GM10248 (cell line): ENCODE measurements at regions not wholly inside any gene's neighbourhood (a gene's known extent, or its start where the extent isn't known, plus 50 kb on each side); places are given as distances from the start of the nearest gene placed in this dataset.

ENCODE experiments used
- CTCF ChIA-PET: fragments of 300-600 bp; sonication (Branson Sonifier 250); formaldehyde crosslinking; extraction: SDS; loops from one replicate; lab custom pipeline; 2021; ENCODE audit warnings: antibody characterized with exemption; lab: Yijun Ruan, JAX
- POLR2A ChIA-PET: fragments of 350-650 bp; sonication (Branson Sonifier 250); formaldehyde crosslinking; extraction: SDS; loops from one replicate; lab custom pipeline; 2020; ENCODE audit warnings: antibody characterized with exemption; lab: Yijun Ruan, JAX
- DNase-seq: peaks from one replicate; pipeline ENCODE4 v3.0.0; 2012; ENCODE audit errors: extremely low spot score
- TF ChIP-seq, protein P1 (sequence below): IDR thresholded peaks from 2 replicates; pipeline ENCODE4 v1.5.1; 2012; ENCODE audit warnings: mild to moderate bottlenecking, low read depth; ENCODE audit errors: extremely low read depth, missing control alignments, control extremely low read depth

- TF ChIP-seq, protein P1, sequence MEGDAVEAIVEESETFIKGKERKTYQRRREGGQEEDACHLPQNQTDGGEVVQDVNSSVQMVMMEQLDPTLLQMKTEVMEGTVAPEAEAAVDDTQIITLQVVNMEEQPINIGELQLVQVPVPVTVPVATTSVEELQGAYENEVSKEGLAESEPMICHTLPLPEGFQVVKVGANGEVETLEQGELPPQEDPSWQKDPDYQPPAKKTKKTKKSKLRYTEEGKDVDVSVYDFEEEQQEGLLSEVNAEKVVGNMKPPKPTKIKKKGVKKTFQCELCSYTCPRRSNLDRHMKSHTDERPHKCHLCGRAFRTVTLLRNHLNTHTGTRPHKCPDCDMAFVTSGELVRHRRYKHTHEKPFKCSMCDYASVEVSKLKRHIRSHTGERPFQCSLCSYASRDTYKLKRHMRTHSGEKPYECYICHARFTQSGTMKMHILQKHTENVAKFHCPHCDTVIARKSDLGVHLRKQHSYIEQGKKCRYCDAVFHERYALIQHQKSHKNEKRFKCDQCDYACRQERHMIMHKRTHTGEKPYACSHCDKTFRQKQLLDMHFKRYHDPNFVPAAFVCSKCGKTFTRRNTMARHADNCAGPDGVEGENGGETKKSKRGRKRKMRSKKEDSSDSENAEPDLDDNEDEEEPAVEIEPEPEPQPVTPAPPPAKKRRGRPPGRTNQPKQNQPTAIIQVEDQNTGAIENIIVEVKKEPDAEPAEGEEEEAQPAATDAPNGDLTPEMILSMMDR: no peak
- ChIA-PET POLR2A (no interaction called here), CTCF (no interaction called here)
- DNase-seq: no peak
Observed at GRCh38 chr12:66733321-66733720, 54.4 kb upstream of the GRIP1 start.

GRCh38 chr12:66733839-66734238 lies 55.0 kb upstream of the GRIP1 start:
- ChIA-PET CTCF (no interaction called here), POLR2A (no interaction called here)
- TF ChIP-seq, protein P1: no peak
- no peak for DNase-seq

DNA sequence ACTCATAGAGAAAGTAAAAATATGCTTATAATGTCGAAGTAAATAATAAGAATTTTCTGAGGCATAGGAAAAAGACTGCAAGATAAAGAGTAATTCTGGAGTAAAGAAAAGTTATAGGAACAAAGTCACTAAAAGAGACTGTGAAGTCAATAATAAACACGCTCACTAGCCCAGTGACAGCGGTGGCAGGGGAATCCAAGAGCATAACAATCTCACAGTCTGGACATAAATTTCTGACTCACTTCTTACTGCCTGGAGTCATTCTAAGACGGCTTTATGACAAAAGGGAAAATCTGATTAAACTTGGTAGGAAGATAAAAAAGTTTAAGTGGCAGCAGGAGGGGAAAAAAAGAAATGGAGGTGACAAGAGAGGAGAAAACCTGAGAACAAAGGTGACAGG lies 56.4 kb upstream of the GRIP1 start:
- TF ChIP-seq, protein P1: no peak
- POLR2A ChIA-PET: no interaction called here
- DNase-seq: no peak
- CTCF ChIA-PET: no interaction called here

DNA sequence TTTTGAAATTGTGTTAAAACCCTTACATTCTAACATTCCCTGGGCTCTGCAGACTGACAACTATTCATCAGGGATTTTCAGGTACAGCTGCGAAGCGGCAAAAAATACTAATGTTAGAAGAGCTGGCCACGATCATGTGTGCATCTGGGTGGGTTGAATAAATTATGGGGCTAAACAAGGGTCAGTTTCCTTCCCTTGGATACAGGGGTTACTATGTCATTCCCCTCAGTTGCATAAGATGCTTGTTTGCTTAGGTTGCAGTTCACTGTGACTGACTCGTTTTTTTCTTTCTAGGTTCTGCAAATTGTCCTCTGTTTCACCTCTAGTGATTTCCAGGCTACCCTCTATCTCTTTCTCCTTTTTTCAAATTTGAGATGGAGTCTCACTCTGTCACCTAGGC lies 58.1 kb upstream of the GRIP1 start:
- no peak for DNase-seq
- POLR2A ChIA-PET: no interaction called here
- CTCF ChIA-PET: no interaction called here
- TF ChIP-seq, protein P1: no peak

DNA sequence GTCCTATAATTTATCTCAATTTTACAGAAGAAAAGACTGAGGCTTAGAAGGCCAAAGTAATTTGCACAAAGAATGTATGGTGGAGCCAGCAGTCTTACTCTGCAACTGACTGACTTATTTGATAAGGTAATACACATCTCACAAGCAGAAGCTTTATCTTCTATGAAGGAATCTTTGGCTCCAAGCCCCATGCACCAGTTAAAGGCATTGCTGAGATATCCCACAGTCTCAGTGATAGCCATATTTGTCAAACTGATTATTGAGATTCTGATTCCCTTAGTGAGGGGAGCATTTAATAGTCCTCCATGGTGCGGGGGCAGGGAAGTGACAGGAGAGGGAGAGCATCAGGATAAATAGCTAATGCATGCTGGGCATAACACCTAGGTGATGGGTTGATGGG lies 60.4 kb upstream of the GRIP1 start:
- ChIA-PET POLR2A (no interaction called here), CTCF (interaction anchor here (1.6 kb wide), 1 partner anchor 9 kb away, joined by 3 read pairs; no protein-coding TSS in a partner anchor)
- DNase-seq: no peak
- TF ChIP-seq, protein P1: no peak

DNA sequence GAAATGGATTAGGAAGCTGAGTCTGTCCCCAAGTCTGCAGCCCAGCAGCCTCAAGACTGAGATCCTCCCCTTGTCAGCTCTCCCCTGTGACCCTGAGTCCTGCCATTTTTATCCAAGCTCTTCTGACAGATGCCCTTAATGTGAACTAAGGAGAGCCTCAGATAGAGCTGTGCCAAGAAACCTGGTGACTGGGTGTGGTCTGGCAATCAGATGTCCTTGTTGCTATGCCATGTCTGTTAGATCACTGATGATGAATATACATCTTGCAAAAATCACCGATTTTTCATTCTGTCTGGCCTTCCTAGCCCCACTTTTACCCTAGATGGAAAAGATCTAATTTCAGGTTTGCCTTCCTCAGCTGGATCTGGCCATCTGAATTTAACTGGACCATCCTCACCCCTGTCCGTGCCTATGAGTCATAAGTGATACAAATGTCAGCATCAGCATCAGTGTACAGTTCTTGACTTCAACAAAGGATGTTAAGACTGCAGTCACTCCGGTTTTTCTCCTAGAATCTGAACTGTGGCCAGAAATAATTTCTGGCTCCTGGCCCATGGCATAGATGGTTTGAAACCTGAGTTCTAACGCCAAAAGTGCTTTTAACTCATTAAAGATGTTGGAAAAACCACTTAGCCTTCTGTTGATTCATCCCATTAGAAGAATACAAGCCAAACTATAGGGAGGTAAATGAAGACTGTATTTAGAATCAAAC lies 61.2 kb upstream of the GRIP1 start:
- CTCF ChIA-PET: no interaction called here
- TF ChIP-seq, protein P1: no peak

More for the DNA sequence above, 61.2 kb upstream of the GRIP1 start:
- POLR2A ChIA-PET: no interaction called here
- DNase-seq: no peak
